SH-SY5Y (cell line): ENCODE measurements at regions not wholly inside any gene's neighbourhood (a gene's known extent, or its start where the extent isn't known, plus 50 kb on each side); places are given as distances from the start of the nearest gene placed in this dataset.

ENCODE experiments used
- GATA2 ChIP-seq: IDR thresholded peaks from 2 replicates; pipeline ENCODE4 v1.6.1; 2011; ENCODE audit warnings: mild to moderate bottlenecking, low read depth, low read length
- GATA3 ChIP-seq: IDR thresholded peaks from 2 replicates; pipeline ENCODE4 v1.6.1; 2011; ENCODE audit warnings: low read depth, mild to moderate bottlenecking, low read length, moderate library complexity

- TF ChIP-seq GATA2 (no peak), GATA3 (no peak)
Measured at GRCh38 chr5:40431734-40432133, 248.0 kb upstream of the PTGER4 start.
